HepG2 (cell line): ENCODE measurements at regions not wholly inside any gene's neighbourhood (a gene's known extent, or its start where the extent isn't known, plus 50 kb on each side); places are given as distances from the start of the nearest gene placed in this dataset.

Experiments used
- ATAC-seq: fragments of 200-7000 bp; cut with Tn5 transposase; 3 replicates; pipeline ENCODE4 v1.9.1; 2020; ENCODE audit warnings: mild to moderate bottlenecking, moderate library complexity
- BruUV-seq: library from RNA; stranded (reverse); fragments of 400-500 nt; replicated peaks from 2 replicates; lab custom pipeline; 2021; lab: Mats Ljungman, UMichigan
- CTCF ChIA-PET: fragments of 300-600 bp; formaldehyde crosslinking; extraction: SDS; loops from one replicate; lab custom pipeline; 2021; ENCODE audit warnings: low total read pairs, inconsistent platforms, low intra/inter-chr PET ratio; lab: Yijun Ruan, JAX
- POLR2A ChIA-PET: fragments of 350-600 bp; sonication (Branson Sonifier 250); formaldehyde crosslinking; loops from one replicate; lab custom pipeline; 2020; ENCODE audit warnings: antibody characterized with exemption, inconsistent platforms; lab: Yijun Ruan, JAX
- DNase-seq: peaks from one replicate; pipeline ENCODE4 v3.0.0-alpha.2; 2015; ENCODE audit warnings: low spot score
- FAIRE-seq: peaks from 3 replicates; lab custom pipeline; 2011; peaks lifted over from hg19 to GRCh38; lab: Jason Lieb, UNC
- H2AFZ ChIP-seq: one replicate; pipeline ENCODE4 v1.6.1; 2011; ENCODE audit warnings: low read length, inconsistent platforms
- H3K27ac ChIP-seq: fragments of 300-600 bp; 3 replicates; pipeline ENCODE4 v1.8.0; 2011; ENCODE audit warnings: mixed run types, mild to moderate bottlenecking, mixed read lengths, low read length, inconsistent platforms; ENCODE audit not compliant: insufficient read depth; ENCODE audit errors: extremely low read length
- H3K27me3 ChIP-seq, 2 experiments: fragments of 200-600 bp in 1 of 2; 2 replicates in 1 of 2; 3 replicates in 1 of 2; pipeline versions ENCODE4 v1.6.0 to v1.8.0; 2011; ENCODE audit warnings: low read length in 2 of 2, mild to moderate bottlenecking in 2 of 2, moderate library complexity in 2 of 2, inconsistent platforms in 1 of 2; ENCODE audit not compliant: insufficient read depth in 2 of 2, control insufficient read depth in 1 of 2
- H3K36me3 ChIP-seq, 2 experiments: fragments of 200-600 bp in 1 of 2; replicated peaks in 1 of 2; 2 replicates in 1 of 2; 3 replicates in 1 of 2; pipeline versions ENCODE4 v1.5.1 to v1.8.0; 2011; ENCODE audit warnings: low read length in 2 of 2, inconsistent platforms in 1 of 2; ENCODE audit not compliant: insufficient read depth in 2 of 2, control insufficient read depth in 1 of 2
- H3K4me1 ChIP-seq: 2 replicates; pipeline ENCODE4 v1.5.1; 2012; ENCODE audit warnings: low read length, inconsistent platforms; ENCODE audit not compliant: insufficient read depth
- H3K4me2 ChIP-seq: 2 replicates; pipeline ENCODE4 v1.6.0; 2011; ENCODE audit warnings: low read depth, low read length, inconsistent platforms
- H3K4me3 ChIP-seq, 3 experiments: fragments of 200-600 bp in 1 of 3; sonication (generic), shearing (Covaris generic) in 1 of 3; replicated peaks in 1 of 3; 2 replicates each; pipeline ENCODE4 v1.5.1; 2011 to 2016; ENCODE audit warnings: low read length in 3 of 3, inconsistent platforms in 2 of 3, low read depth in 2 of 3, mild to moderate bottlenecking in 2 of 3, control low read depth in 1 of 3, mixed read lengths in 1 of 3; ENCODE audit not compliant: insufficient read depth in 1 of 3
- H3K79me2 ChIP-seq: one replicate; pipeline ENCODE4 v1.6.1; 2011; ENCODE audit warnings: low read length, inconsistent platforms; ENCODE audit not compliant: insufficient read depth
- H3K9ac ChIP-seq: 2 replicates; pipeline ENCODE4 v1.6.0; 2011; ENCODE audit warnings: mild to moderate bottlenecking, low read depth, low read length, inconsistent platforms; ENCODE audit not compliant: insufficient read depth
- H3K9me3 ChIP-seq: 2 replicates; pipeline ENCODE4 v1.5.1; 2012; ENCODE audit warnings: mild to moderate bottlenecking, low read length
- H4K20me1 ChIP-seq: 2 replicates; pipeline ENCODE4 v1.6.0; 2011; ENCODE audit warnings: inconsistent platforms, mild to moderate bottlenecking, low read length, moderate library complexity; ENCODE audit not compliant: insufficient read depth
- EP300 ChIP-seq, 3 experiments: sonication (generic) in 1 of 3; formaldehyde crosslinking in 1 of 3; IDR thresholded peaks; 2 replicates each; pipeline versions ENCODE4 v1.5.1 to v1.6.1; 2011 to 2020; ENCODE audit warnings: low read depth in 2 of 3, low read length in 2 of 3, borderline replicate concordance in 1 of 3, improper control_type of control experiment in 1 of 3, mild to moderate bottlenecking in 1 of 3, missing genetic modification reagents in 1 of 3, moderate library complexity in 1 of 3
- FOSL2 ChIP-seq: sonication (generic); formaldehyde crosslinking; IDR thresholded peaks from 2 replicates; pipeline ENCODE4 v1.4.0; 2020; ENCODE audit warnings: missing genetic modification reagents
- HDAC1 ChIP-seq: sonication (generic); formaldehyde crosslinking; IDR thresholded peaks from 2 replicates; pipeline ENCODE4 v1.5.1; 2020; ENCODE audit warnings: mild to moderate bottlenecking, missing genetic modification reagents
- MAF1 ChIP-seq: sonication (generic); formaldehyde crosslinking; IDR thresholded peaks from 2 replicates; pipeline ENCODE4 v1.5.0; 2020; ENCODE audit warnings: missing genetic modification reagents, borderline replicate concordance
- NCOR1 ChIP-seq: fragments of 200-600 bp; sonication (generic); IDR thresholded peaks from 2 replicates; pipeline ENCODE4 v1.7.0; 2017; ENCODE audit warnings: antibody characterized with exemption, low read length, borderline replicate concordance
- SIX1 ChIP-seq: sonication (generic); formaldehyde crosslinking; IDR thresholded peaks from 2 replicates; pipeline ENCODE4 v1.4.0; 2020; ENCODE audit warnings: missing genetic modification reagents, borderline replicate concordance
- SMYD3 ChIP-seq: sonication (generic); formaldehyde crosslinking; IDR thresholded peaks from 2 replicates; pipeline ENCODE4 v1.8.1; 2023; ENCODE audit warnings: mild to moderate bottlenecking, missing genetic modification reagents
- ZNF235 ChIP-seq: sonication (generic); formaldehyde crosslinking; IDR thresholded peaks from 2 replicates; pipeline ENCODE4 v1.8.1; 2023; ENCODE audit warnings: mild to moderate bottlenecking, missing genetic modification reagents, borderline replicate concordance
- ZNF816 ChIP-seq: sonication (generic); formaldehyde crosslinking; IDR thresholded peaks from 2 replicates; pipeline ENCODE4 v1.8.0; 2022; ENCODE audit warnings: missing genetic modification reagents, mild to moderate bottlenecking, borderline replicate concordance
- ZSCAN22 ChIP-seq: sonication (generic); formaldehyde crosslinking; IDR thresholded peaks from 2 replicates; pipeline ENCODE4 v1.4.0; 2020; ENCODE audit warnings: mild to moderate bottlenecking, missing genetic modification reagents
- WGBS: methylation state at CpG from one replicate; pipeline ENCODE4 v1.1.6; 2017; ENCODE audit warnings: low lambda C conversion rate; 5-methylcytosine and 5-hydroxymethylcytosine counted together
- in situ Hi-C: cut with HindIII; loops from 2 replicates; pipeline ENCODE4 v1.10.0; 2017; ENCODE audit warnings: low pct_unique_long_range_greater_than_20kb; ENCODE audit not compliant: extremely low pct_ligation_motif_present
- intact Hi-C: fragments of 100-400 bp; cut with micrococcal nuclease; formaldehyde crosslinking; loops from one replicate; pipeline ENCODE4 v1.10.0; 2022; ENCODE audit not compliant: unreplicated experiment
- TF ChIP-seq, protein P1 (sequence below): sonication (generic); formaldehyde crosslinking; IDR thresholded peaks from 2 replicates; pipeline ENCODE4 v1.5.0; 2020; ENCODE audit warnings: mild to moderate bottlenecking, missing genetic modification reagents, borderline replicate concordance

DNA sequence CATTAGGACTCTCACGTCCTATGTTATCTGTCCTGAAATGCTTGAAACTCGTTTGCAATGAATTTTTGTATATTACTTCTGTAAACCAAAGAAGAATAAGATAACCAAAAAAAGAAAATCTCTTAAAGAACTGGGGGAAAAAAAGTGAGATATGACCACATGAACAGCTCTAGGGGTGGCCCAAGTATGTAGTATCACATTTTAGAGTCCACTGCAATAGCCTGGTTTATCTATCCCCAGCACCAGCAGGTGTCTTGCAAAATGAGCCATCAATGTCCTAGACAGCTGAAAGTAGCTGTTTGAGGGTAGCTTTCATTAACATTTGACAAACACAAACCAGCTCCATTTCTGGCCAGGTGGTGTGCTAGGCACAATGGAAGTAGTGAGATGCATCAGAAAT lies 102.8 kb downstream of the PXDC1 start:
- no peak for FAIRE-seq
- WGBS, result 49% methylated on average over 2 of the region's 2 CpGs
- in situ Hi-C loops, result no loop called here

More for the DNA sequence above, 102.8 kb downstream of the PXDC1 start:
- Histone ChIP-seq H3K9me3 (no peaks in the 10 kb centered on the region), H2AFZ (no peak overlapping the region), H3K36me3 (no peaks in the 10 kb centered on the region), H3K79me2 (no peaks in the 10 kb centered on the region)
- no peak for DNase-seq
- TF ChIP-seq MAF1 (no peak), NCOR1 (no peak), HDAC1 (CRISPR knock-in tag) (no peak), EP300 (IDR thresholded peaks at IDR 0.05; ENCODE audit: low read depth in 2 of 2, low read length in 2 of 2) (no peak), EP300 (CRISPR knock-in tag; IDR thresholded peaks at IDR 0.05; ENCODE audit: borderline replicate concordance) (no peak), ZNF235 (CRISPR knock-in tag) (no peak), FOSL2 (no peak), ZNF816 (CRISPR knock-in tag) (no peak), ZSCAN22 (no peak), SIX1 (CRISPR knock-in tag) (no peak), SMYD3 (CRISPR knock-in tag) (no peak)
- TF ChIP-seq, protein P1, sequence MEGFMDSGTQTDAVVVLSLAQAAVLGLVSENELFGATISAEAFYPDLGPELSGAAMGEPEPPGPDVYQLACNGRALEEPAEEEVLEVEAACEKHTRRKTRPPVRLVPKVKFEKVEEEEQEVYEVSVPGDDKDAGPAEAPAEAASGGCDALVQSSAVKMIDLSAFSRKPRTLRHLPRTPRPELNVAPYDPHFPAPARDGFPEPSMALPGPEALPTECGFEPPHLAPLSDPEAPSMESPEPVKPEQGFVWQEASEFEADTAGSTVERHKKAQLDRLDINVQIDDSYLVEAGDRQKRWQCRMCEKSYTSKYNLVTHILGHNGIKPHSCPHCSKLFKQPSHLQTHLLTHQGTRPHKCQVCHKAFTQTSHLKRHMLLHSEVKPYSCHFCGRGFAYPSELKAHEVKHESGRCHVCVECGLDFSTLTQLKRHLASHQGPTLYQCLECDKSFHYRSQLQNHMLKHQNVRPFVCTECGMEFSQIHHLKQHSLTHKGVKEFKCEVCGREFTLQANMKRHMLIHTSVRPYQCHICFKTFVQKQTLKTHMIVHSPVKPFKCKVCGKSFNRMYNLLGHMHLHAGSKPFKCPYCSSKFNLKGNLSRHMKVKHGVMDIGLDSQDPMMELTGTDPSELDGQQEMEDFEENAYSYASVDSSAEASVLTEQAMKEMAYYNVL (CRISPR knock-in tag), result no peak
- TF ChIP-seq, all 625 proteins: peak for 0
- Histone ChIP-seq H3K27me3 (peaks cover 0 to 28% of the 10 kb centered on the region in 2 experiments; a peak in 4 of 5 replicates), H3K27ac (no peak overlapping the region), H3K4me1 (no peaks in the 10 kb centered on the region), H3K9ac (no peak overlapping the region), H4K20me1 (no peaks in the 10 kb centered on the region), H3K4me2 (no peak overlapping the region), H3K4me3 (no peak overlapping the region)
- no peak for ATAC-seq
- no TSS peak for BruUV-seq
- ChIA-PET POLR2A (no interaction called here), CTCF (no interaction called here)
- intact Hi-C loops, result no loop called here
